ENCODE measurements at regions not wholly inside any gene's neighbourhood (a gene's known extent, or its start where the extent isn't known, plus 50 kb on each side); places are given as distances from the start of the nearest gene placed in this dataset.

DNA sequence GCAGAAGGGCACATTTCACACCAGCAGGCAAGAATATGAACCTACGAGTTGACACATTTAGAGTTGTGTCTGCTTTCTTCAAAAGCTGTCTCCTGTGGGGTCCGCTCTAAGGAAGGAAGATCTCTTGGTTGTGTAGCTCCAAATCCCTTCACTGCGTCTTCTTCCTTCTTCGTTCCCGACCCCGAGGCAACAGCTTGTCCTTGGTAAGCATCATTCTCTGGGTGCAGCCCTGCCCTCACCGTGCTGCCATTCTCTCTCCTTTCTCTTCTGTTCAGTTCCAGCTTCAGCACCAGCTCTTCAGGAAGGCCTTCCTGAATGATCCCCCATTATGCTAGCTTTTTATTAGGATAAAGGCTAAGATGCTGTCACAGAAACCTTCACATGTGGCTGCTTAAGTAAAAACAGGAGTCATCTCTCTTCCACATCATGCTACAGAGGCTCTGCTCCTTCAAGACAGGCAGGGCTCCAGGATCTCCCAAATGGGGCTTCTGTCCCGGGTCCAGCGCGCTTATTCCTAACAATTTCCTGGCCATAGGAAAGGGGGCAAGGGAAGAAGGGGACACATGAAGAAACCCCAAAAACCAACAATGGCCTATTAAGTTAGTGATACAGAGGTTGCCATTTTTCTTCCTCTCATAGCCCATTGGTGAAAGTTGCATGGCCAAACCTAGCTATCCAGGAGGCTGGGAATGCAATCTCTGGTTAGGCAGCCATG lies 52.2 kb upstream of the SHH start:
- Histone ChIP-seq H3K27me3 (ENCODE audit: insufficient read depth, low read depth, low read length) (no peaks in the 10 kb centered on the region), H3K27ac (ENCODE audit: low read length) (no peak overlapping the region), H2AFZ (ENCODE audit: low read depth, low read length) (no peak overlapping the region), H3K79me2 (replicated peaks; ENCODE audit: insufficient read depth, low read length) (no peaks in the 10 kb centered on the region), H3K9me3 (ENCODE audit: low read length) (no peaks in the 10 kb centered on the region), H3K4me2 (ENCODE audit: low read length) (no peak overlapping the region), H3F3A (ENCODE audit: insufficient read depth, low read length, poor library complexity, severe bottlenecking) (no peaks in the 10 kb centered on the region), H3K9ac (ENCODE audit: low read length) (no peak overlapping the region), H3K36me3 (ENCODE audit: insufficient read depth, low read length) (no peaks in the 10 kb centered on the region), H3K4me3 (ENCODE audit: low read length) (no peak overlapping the region), H4K20me1 (ENCODE audit: insufficient read depth) (no peaks in the 10 kb centered on the region), H3K9me2 (ENCODE audit: insufficient read depth, low read length) (no peaks in the 10 kb centered on the region)
- TF ChIP-seq EZH2 (IDR thresholded peaks at IDR 0.05; ENCODE audit: borderline replicate concordance, insufficient read depth, low read length, poor library complexity, severe bottlenecking) (no peak), MXI1 (conservative IDR thresholded peaks at IDR 0.05; ENCODE audit: poor library complexity, severe bottlenecking) (no peak), SMC3 (conservative IDR thresholded peaks at IDR 0.05; ENCODE audit: poor library complexity) (no peak), POLR2AphosphoS5 (IDR thresholded peaks at IDR 0.05) (no peak), RAD21 (conservative IDR thresholded peaks at IDR 0.05) (no peak), TAF1 (IDR thresholded peaks at IDR 0.05; ENCODE audit: low read depth) (no peak), EP300 (conservative IDR thresholded peaks at IDR 0.05; ENCODE audit: poor library complexity, severe bottlenecking) (no peak)
- TF ChIP-seq, protein P1, sequence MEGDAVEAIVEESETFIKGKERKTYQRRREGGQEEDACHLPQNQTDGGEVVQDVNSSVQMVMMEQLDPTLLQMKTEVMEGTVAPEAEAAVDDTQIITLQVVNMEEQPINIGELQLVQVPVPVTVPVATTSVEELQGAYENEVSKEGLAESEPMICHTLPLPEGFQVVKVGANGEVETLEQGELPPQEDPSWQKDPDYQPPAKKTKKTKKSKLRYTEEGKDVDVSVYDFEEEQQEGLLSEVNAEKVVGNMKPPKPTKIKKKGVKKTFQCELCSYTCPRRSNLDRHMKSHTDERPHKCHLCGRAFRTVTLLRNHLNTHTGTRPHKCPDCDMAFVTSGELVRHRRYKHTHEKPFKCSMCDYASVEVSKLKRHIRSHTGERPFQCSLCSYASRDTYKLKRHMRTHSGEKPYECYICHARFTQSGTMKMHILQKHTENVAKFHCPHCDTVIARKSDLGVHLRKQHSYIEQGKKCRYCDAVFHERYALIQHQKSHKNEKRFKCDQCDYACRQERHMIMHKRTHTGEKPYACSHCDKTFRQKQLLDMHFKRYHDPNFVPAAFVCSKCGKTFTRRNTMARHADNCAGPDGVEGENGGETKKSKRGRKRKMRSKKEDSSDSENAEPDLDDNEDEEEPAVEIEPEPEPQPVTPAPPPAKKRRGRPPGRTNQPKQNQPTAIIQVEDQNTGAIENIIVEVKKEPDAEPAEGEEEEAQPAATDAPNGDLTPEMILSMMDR (IDR thresholded peaks at IDR 0.05; ENCODE audit: poor library complexity, severe bottlenecking) = no peak
- TF ChIP-seq, protein P2, sequence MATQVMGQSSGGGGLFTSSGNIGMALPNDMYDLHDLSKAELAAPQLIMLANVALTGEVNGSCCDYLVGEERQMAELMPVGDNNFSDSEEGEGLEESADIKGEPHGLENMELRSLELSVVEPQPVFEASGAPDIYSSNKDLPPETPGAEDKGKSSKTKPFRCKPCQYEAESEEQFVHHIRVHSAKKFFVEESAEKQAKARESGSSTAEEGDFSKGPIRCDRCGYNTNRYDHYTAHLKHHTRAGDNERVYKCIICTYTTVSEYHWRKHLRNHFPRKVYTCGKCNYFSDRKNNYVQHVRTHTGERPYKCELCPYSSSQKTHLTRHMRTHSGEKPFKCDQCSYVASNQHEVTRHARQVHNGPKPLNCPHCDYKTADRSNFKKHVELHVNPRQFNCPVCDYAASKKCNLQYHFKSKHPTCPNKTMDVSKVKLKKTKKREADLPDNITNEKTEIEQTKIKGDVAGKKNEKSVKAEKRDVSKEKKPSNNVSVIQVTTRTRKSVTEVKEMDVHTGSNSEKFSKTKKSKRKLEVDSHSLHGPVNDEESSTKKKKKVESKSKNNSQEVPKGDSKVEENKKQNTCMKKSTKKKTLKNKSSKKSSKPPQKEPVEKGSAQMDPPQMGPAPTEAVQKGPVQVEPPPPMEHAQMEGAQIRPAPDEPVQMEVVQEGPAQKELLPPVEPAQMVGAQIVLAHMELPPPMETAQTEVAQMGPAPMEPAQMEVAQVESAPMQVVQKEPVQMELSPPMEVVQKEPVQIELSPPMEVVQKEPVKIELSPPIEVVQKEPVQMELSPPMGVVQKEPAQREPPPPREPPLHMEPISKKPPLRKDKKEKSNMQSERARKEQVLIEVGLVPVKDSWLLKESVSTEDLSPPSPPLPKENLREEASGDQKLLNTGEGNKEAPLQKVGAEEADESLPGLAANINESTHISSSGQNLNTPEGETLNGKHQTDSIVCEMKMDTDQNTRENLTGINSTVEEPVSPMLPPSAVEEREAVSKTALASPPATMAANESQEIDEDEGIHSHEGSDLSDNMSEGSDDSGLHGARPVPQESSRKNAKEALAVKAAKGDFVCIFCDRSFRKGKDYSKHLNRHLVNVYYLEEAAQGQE (IDR thresholded peaks at IDR 0.05; ENCODE audit: borderline replicate concordance) = no peak

DNA sequence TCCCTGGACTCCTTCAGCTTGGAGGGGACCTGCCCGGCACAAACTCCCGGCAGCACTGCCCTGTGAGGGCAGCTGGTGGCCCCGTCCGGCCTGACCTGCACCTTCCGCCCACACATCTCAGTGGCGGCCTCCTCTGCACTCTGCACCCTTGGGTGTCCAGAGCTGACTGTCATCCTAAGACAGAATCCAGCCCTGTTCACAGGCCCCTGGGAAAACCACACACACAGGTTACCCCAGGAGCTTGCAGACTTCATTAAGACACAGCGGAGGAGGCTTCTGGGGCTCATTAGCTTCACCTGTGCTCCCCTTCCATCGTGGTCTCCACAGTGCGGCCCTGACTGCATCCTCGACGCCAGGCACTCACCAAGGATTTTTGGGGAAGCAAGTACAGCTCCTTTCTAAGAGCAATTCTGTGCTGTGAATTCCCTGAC lies 51.5 kb upstream of the SHH start:
- no peak overlapping the region for H3K4me2 ChIP-seq (ENCODE audit: low read length)
- no peak overlapping the region for H2AFZ ChIP-seq (ENCODE audit: low read depth, low read length)
- H3K27ac ChIP-seq (ENCODE audit: low read length) = no peak overlapping the region
- H3K79me2 ChIP-seq (replicated peaks; ENCODE audit: insufficient read depth, low read length) = no peaks in the 10 kb centered on the region
- no peaks in the 10 kb centered on the region for H3F3A ChIP-seq (ENCODE audit: insufficient read depth, low read length, poor library complexity, severe bottlenecking)
- no peaks in the 10 kb centered on the region for H3K27me3 ChIP-seq (ENCODE audit: insufficient read depth, low read depth, low read length)
- no peaks in the 10 kb centered on the region for H3K9me2 ChIP-seq (ENCODE audit: insufficient read depth, low read length)
- H4K20me1 ChIP-seq (ENCODE audit: insufficient read depth) = no peaks in the 10 kb centered on the region
- no peaks in the 10 kb centered on the region for H3K9me3 ChIP-seq (ENCODE audit: low read length)
- H3K36me3 ChIP-seq (ENCODE audit: insufficient read depth, low read length) = no peaks in the 10 kb centered on the region
- H3K4me3 ChIP-seq (ENCODE audit: low read length) = no peak overlapping the region
- no peak overlapping the region for H3K9ac ChIP-seq (ENCODE audit: low read length)
- TF ChIP-seq, protein P2 (IDR thresholded peaks at IDR 0.05; ENCODE audit: borderline replicate concordance) = no peak
- TF ChIP-seq TAF1 (IDR thresholded peaks at IDR 0.05; ENCODE audit: low read depth) (no peak), POLR2AphosphoS5 (IDR thresholded peaks at IDR 0.05) (no peak), SMC3 (conservative IDR thresholded peaks at IDR 0.05; ENCODE audit: poor library complexity) (no peak)

Measured in neural cell (in vitro differentiated cells).